GM18505 (cell line): ENCODE measurements at regions not wholly inside any gene's neighbourhood (a gene's known extent, or its start where the extent isn't known, plus 50 kb on each side); places are given as distances from the start of the nearest gene placed in this dataset.
"Not testable (repeated sequence)": the region's sequence is repeated elsewhere in the genome, so short reads cannot be mapped to it uniquely, and the experiment has no call there.

ENCODE experiments used
- ATAC-seq: cut with Tn5 transposase; IDR thresholded peaks from one replicate; pipeline ENCODE4 v1.9.1; 2021; ENCODE audit not compliant: unreplicated experiment
- POLR2A ChIP-seq: IDR thresholded peaks from 4 replicates; pipeline ENCODE4 v1.6.1; 2011; ENCODE audit warnings: borderline replicate concordance; ENCODE audit not compliant: insufficient read depth, insufficient read length; ENCODE audit errors: extremely low read depth

DNA sequence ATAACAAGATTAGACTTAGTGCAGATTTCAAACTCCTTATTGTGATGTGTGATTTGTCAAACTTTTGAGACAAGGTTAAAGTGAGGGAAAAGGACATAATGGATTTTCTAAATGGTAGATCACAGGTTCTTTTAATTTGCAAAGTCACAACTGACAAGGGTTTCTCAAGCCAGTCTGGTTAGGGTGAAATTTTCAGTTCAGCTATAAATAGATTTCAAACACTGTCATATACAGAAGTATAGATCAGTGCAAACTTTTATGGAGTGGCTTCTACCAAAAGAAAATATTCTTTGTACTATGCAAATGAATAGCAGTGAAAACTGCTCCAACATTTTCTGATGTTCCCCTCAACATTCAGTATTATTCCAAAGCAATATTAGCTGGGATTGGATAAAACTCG, 337.1 kb upstream of the MAN1A1 start:
- no peak for TF ChIP-seq POLR2A
- no peak for ATAC-seq

DNA sequence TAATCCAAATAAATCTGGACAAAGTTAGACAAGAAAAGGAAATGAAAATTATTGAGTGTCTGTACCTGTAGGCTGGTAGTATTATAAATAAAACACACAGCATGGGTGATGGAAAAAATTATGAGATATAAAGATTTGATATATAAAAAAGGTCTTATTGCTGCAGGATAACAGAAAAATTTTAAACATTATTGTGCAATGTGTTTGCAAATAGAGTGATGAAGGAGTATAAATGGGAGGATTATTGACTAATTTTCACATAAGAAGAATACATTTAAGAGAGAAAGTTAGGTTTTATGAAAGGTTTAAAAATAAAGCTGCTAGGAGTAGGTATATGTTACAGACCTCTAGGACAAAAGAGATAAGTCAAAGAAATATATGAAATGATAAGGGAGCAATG, 336.7 kb upstream of the MAN1A1 start:
- TF ChIP-seq POLR2A = no peak
- no peak for ATAC-seq

DNA sequence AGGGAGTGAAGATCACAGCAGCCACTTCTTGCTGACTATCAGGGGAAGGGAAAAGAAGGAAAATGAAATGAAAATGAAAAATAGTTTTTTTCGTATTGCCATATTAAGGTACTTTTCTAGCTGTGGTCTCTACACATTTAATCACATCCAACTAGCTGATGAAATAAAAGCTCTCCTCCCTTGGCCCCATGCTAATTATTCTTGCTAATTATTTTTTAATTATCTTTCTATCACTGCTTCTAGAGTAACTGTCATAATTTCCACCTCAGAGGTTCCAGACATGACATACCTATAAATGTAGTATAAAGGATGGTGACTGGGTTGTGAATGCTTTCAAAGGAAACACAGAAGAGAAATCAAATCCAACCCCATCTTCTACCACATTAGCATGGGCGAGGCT, 334.1 kb upstream of the MAN1A1 start:
- TF ChIP-seq POLR2A = no peak
- ATAC-seq = no peak

DNA sequence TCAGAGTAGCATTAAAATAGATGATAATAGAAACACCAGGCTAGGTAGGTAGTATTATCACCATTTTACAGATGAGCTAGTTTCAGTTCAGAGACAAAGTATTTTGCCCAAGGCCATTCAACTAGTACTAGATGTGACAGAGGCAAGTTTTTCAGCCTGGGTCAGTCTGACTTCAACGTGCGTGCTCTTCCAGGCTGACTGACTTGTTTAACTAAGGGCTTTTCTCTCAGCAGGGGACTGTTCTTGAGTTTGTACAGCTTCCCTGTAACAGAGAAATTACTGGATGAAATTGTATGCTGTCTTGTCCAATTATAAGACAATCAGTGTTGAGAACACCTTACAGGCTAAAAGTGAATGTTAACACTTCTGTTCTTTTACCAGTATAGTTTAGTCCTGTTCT, 333.5 kb upstream of the MAN1A1 start:
- no peak for TF ChIP-seq POLR2A

DNA sequence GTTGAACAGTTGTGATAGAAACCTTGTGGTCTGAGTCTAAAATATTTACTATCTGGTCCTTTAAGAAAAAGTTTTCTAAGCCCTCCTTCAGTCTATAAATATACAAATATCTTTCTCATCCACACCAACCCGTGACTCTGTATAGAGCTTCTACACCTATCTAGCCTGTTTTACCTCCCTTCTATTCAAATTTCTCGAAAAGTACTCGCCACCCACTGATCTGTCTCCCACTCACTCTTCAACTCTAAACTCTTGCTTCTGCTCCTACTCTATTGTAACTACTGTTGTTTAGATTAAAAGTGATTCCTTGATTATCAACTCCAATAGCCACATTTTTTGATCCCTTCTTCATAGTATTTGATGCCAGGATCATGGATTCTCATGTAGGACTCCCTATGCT, 329.4 kb upstream of the MAN1A1 start:
- ATAC-seq = no peak
- TF ChIP-seq POLR2A = no peak

More for the DNA sequence above, 333.5 kb upstream of the MAN1A1 start:
- no peak for ATAC-seq

DNA sequence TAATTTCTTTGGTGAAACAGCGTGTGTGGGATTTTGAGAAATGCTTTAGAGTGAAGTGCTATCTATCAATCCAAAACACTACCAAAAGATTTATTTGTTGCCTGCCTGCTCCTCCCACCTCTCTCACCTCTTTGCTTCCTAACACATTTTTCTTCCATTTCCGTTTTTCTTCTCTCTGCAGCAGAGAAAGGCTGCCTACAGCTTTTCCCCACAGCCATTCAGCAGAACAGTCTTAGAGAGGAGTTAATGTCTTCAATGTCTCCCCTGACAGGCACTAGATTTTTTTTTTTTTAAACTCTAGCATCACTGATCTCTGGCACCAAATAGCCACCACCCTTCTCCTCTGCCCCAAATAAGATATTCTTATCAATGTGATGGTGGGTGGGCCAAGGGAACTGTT, 327.8 kb upstream of the MAN1A1 start:
- no peak for ATAC-seq
- TF ChIP-seq POLR2A = no peak

DNA sequence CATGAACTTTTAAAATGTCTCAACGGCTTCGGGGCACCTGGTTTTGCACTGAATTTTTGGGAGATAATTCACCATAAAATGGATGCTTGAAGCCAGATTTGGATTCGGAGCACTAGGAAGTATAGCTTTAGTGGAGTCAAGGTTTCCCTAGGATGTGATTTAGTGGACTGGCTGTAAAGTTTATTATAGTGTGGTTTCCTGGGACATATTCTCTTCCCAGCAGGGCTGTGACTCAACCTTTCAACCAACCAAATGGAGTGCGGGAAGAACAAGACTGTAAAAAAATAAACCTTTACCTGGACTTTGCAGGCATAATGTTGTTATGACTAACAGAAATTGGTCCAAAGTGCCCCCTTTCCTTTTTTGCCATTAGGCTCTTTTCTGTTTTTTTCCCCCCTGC, 327.4 kb upstream of the MAN1A1 start:
- no peak for ATAC-seq
- no peak for TF ChIP-seq POLR2A

DNA sequence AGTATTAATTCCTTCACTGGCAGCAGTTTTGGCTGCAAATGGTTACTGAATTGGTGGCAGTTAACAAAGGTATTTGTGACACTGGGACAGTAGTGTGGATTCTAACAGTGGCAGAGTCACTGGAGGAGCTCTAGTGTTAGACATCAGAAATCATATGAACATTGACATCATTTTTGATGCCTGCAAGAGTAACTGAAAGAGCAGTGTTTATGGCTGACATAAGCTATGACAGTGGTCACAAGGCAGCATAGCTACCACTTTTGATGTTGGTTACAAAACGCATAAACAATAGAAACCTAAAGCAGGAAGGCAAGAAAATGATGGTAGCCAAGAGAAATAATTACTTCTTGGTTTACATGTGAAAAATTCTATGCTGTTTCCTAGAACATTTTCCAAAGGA, 326.7 kb upstream of the MAN1A1 start:
- ATAC-seq = no peak
- no peak for TF ChIP-seq POLR2A

DNA sequence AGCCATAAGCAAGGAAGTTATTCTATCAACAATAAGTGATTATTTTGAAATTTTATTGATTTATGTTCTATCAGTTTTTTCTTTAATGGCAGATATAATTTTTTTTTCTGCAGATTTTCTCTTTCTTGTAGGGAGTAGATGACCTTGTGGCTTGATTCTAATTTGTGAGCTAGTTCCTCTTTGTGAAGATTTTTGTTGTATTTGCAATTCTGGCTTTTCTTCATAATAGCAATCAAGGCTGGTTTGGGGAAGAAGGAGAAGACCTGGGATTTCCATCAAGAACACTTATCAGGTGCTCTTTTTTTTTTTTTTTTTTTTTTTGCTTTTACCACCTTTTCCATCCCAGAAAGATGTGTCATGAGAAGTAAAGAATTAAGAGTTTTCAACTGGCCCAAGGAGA, 324.2 kb upstream of the MAN1A1 start:
- no peak for TF ChIP-seq POLR2A
- no peak for ATAC-seq

DNA sequence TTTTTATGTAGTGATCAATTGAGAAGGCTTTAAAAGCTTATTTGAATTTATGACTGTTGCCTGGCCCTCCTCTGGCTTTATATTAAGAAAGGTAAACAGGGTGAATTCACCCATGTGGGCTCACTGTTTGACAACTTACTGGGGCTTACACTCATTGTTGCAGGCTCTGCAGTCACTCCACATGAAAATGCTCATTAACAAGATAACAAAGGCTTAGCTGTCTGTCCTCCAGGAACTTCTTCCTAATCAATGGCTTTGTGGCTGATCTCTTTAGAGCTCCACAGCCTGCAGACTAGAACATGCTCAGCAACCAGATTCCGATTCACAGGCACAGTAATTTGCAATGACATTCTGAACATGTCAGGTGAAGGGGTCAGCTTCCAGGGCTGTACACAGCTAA, 323.2 kb upstream of the MAN1A1 start:
- no peak for TF ChIP-seq POLR2A
- no peak for ATAC-seq

DNA sequence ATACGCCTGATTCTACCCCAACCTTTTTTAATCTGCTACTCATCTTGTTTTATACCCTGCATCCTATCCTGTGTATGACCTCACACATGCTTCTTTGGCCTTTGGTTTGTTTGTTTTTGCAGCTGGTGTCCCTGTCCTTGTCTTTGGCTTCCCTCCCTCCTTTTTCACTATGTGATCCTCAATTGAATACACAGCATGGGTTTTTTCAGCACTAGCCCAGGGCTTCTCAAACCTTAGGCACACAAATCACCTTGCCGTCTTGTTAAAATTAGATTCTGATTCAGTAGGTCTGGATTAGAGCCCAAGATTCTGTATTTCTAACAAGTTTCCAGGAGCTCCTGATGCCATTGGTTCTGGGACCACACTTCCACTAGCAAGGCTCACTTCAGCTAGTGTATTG, 321.5 kb upstream of the MAN1A1 start:
- no peak for TF ChIP-seq POLR2A
- no peak for ATAC-seq

DNA sequence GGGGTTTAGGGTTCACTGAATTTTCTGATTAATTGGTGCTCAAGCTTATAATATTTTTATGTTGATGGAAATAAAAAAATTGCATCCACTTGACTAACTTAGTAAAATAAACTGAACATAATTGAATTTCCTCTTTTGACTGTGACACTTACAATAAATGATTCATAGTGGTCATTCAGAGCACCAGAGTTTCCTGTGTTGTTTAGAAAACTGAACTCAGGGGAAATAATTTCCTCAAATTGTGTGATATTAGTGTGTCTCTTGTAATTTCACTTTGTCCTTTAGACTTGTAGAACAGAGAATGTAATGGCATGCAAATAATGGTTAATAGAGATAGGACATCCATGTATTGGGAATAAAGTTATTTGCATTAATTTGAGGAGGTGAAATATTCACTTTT, 319.7 kb upstream of the MAN1A1 start:
- no peak for ATAC-seq
- TF ChIP-seq POLR2A = no peak

DNA sequence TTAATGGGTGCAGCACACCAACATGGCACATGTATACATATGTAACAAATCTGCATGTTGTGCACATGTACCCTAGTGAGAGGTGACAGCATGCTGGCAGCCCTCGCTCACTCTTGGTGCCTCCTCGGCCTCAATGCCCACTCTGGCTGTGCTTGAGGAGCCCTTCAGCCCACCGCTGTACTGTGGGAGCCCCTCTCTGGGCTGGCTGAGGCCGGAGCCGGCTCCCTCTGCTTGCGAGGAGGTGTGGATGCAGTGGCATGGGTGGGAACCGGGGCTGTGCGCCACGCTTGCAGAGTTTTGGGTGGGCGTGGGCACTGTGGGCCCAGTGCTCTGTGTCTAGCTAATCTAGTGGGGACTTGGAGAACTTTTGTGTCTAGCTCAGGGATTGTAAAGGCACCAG, 315.9 kb upstream of the MAN1A1 start:
- ATAC-seq = not testable (repeated sequence)

DNA sequence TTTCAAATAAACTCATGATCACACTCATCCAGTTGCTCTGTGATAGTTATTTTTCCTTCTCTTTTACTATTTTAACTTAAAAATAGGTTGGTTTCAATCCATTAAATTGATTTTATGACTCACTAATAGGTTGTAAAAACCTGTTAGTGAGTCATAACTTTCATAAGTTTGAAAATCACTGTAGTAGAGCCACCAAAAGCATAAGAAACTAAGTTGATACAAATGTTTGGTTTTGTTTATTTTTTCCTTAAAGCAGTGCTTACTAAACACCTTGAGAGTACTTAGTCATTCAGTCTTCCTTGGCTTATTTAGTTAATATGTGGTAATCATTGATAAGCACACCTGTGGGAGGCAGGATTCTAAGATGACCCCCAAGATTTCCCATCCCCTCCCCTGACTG, 312.1 kb upstream of the MAN1A1 start:
- TF ChIP-seq POLR2A = no peak
- ATAC-seq = no peak

DNA sequence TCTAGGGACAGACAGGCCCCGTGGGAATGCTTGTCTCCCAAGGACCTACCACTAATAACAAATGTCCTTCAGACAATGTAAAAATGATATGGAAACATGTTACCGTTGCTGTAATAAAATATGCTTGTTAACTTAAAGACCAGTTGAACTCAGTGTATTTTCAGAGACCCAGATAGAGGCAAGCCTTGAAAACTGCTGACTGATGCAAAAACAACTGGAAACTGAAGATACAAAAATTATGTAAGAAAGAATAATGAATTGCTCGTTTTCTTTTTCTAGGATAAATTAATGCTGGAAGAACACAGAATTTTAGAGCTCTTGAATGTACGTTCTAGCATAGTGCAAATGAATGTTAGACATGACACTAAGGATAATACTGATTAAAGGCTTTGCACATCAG, 311.5 kb upstream of the MAN1A1 start:
- ATAC-seq = no peak
- TF ChIP-seq POLR2A = no peak
